ENCODE measurements at regions not wholly inside any gene's neighbourhood (a gene's known extent, or its start where the extent isn't known, plus 50 kb on each side); places are given as distances from the start of the nearest gene placed in this dataset.
"Not testable (repeated sequence)": the region's sequence is repeated elsewhere in the genome, so short reads cannot be mapped to it uniquely, and the experiment has no call there.

- DNase-seq (ENCODE audit: low read depth in 2 of 2) = no peak
These were observed 99.4 kb downstream of the SHANK2 start for GRCh38 chr11:71153005-71153390.

GRCh38 chr11:71152312-71153004 lies 99.9 kb downstream of the SHANK2 start:
- DNase-seq (ENCODE audit: low read depth in 2 of 2) = not testable (repeated sequence)

GRCh38 chr11:71151561-71151960 lies 100.8 kb downstream of the SHANK2 start:
- no peak for DNase-seq (ENCODE audit: low read depth in 2 of 2)

GRCh38 chr11:71150859-71151258 lies 101.5 kb downstream of the SHANK2 start:
- DNase-seq (ENCODE audit: low read depth in 2 of 2) = no peak

- DNase-seq (ENCODE audit: low read depth in 2 of 2) = no peak
These were observed 103.7 kb downstream of the SHANK2 start for GRCh38 chr11:71148716-71149115.

- no peak for DNase-seq (ENCODE audit: low read depth in 2 of 2)
These were observed 105.0 kb downstream of the SHANK2 start for GRCh38 chr11:71147331-71147730.

- DNase-seq (ENCODE audit: low read depth in 2 of 2) = no peak
These were observed 105.5 kb downstream of the SHANK2 start for GRCh38 chr11:71146846-71147245.

GRCh38 chr11:71145988-71146824 lies 106.2 kb downstream of the SHANK2 start:
- DNase-seq (ENCODE audit: low read depth in 2 of 2) = no peak

- DNase-seq (ENCODE audit: low read depth in 2 of 2) = no peak
These were observed 107.0 kb downstream of the SHANK2 start for GRCh38 chr11:71145368-71145767.

GRCh38 chr11:71144736-71145135 lies 107.6 kb downstream of the SHANK2 start:
- no peak for DNase-seq (ENCODE audit: low read depth in 2 of 2)

GRCh38 chr11:71144010-71144409 lies 108.4 kb downstream of the SHANK2 start:
- DNase-seq (ENCODE audit: low read depth in 2 of 2) = no peak

- DNase-seq (ENCODE audit: low read depth in 2 of 2) = no peak
These were observed 112.0 kb downstream of the SHANK2 start for GRCh38 chr11:71140206-71140919.

GRCh38 chr11:71139516-71140205 lies 112.7 kb downstream of the SHANK2 start:
- no peak for DNase-seq (ENCODE audit: low read depth in 2 of 2)

GRCh38 chr11:71138737-71139425 lies 113.5 kb downstream of the SHANK2 start:
- DNase-seq (ENCODE audit: low read depth in 2 of 2) = no peak

- DNase-seq (ENCODE audit: low read depth in 2 of 2) = no peak
These were observed 115.0 kb downstream of the SHANK2 start for GRCh38 chr11:71137376-71137775.

GRCh38 chr11:71136095-71136845 lies 116.1 kb downstream of the SHANK2 start:
- no peak for DNase-seq (ENCODE audit: low read depth in 2 of 2)

GRCh38 chr11:71135112-71135511 lies 117.3 kb downstream of the SHANK2 start:
- DNase-seq (ENCODE audit: low read depth in 2 of 2) = no peak

GRCh38 chr11:71133946-71134345 lies 118.4 kb downstream of the SHANK2 start:
- no peak for DNase-seq (ENCODE audit: low read depth in 2 of 2)

- DNase-seq (ENCODE audit: low read depth in 2 of 2) = no peak
These were observed 120.5 kb downstream of the SHANK2 start for GRCh38 chr11:71131861-71132260.

- DNase-seq (ENCODE audit: low read depth in 2 of 2) = no peak
These were observed 122.3 kb downstream of the SHANK2 start for GRCh38 chr11:71130106-71130505.

- DNase-seq (ENCODE audit: low read depth in 2 of 2) = no peak
These were observed 122.8 kb downstream of the SHANK2 start for GRCh38 chr11:71129624-71130023.

Measured in stimulated activated CD8-positive, alpha-beta memory T cell treated with anti-CD3 and anti-CD28 coated beads, Interleukin-2, amount 100 ng/mL, for 48 hours (primary cell).